GM23248 (cell line): ENCODE measurements at regions not wholly inside any gene's neighbourhood (a gene's known extent, or its start where the extent isn't known, plus 50 kb on each side); places are given as distances from the start of the nearest gene placed in this dataset.

Experiments used
- EZH2 ChIP-seq: fragments of 200-600 bp; sonication (generic); IDR thresholded peaks from 2 replicates; pipeline ENCODE4 v1.6.1; 2018; ENCODE audit warnings: antibody characterized with exemption, mild to moderate bottlenecking; ENCODE audit not compliant: insufficient read depth, poor library complexity, severe bottlenecking
- EZH2phosphoT487 ChIP-seq: fragments of 200-600 bp; sonication (generic); IDR thresholded peaks from 2 replicates; pipeline ENCODE4 v1.6.1; 2018; ENCODE audit warnings: antibody characterized with exemption, moderate library complexity, mild to moderate bottlenecking, low read depth; ENCODE audit not compliant: insufficient read depth

DNA sequence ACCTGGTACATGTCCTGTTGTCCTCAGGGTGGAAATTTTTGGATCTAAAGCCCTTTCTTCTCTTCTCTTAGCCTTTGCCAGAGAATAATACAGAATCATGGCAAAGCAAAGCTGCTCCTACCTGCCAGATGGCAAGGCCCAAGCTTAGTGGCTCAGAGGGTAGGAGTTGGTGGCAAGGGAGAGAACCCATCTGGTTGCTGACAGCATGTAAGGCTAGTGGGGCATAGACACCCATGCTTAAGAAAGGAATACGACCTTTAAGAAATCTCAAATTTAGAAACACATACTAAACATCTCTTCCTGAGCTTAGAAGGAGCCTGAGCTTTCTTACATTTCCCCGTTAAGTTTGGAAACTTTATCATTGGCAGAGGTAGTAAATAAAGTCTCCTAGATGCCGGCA is 395.0 kb upstream of the SOX9 start:
- TF ChIP-seq EZH2phosphoT487, result no peak
- no peak for TF ChIP-seq EZH2
